Adrenal gland (tissue), 9 donors: ENCODE measurements at regions not wholly inside any gene's neighbourhood (a gene's known extent, or its start where the extent isn't known, plus 50 kb on each side); places are given as distances from the start of the nearest gene placed in this dataset.
"Not testable (repeated sequence)": the region's sequence is repeated elsewhere in the genome, so short reads cannot be mapped to it uniquely, and the experiment has no call there.

Experiments used
- DNase-seq, 7 donors: peaks; one replicate each; pipeline ENCODE4 v3.0.0-alpha.2; 2019 to 2020
- H3K27ac ChIP-seq, 5 donors: fragments of 200-600 bp; sonication (generic) in 4 of 5; 1 replicate in 3 of 5; 2 replicates in 2 of 5; pipeline versions ENCODE4 v1.5.1 to v1.8.0; 2016 to 2020; ENCODE audit warnings: mild to moderate bottlenecking in 1 of 5
- H3K27me3 ChIP-seq: fragments of 200-600 bp; 2 replicates; pipeline ENCODE4 v1.8.0; 2021
- H3K36me3 ChIP-seq, 2 donors: fragments of 200-600 bp; replicated peaks in 1 of 2; 1 replicate in 1 of 2; 2 replicates in 1 of 2; pipeline versions ENCODE4 v1.5.1 to v1.8.0; 2018 to 2022
- H3K4me1 ChIP-seq, 2 donors: fragments of 200-600 bp; replicated peaks in 1 of 2; 1 replicate in 1 of 2; 2 replicates in 1 of 2; pipeline versions ENCODE4 v1.5.1 to v1.8.0; 2018 to 2021
- H3K4me3 ChIP-seq, 4 donors: fragments of 200-600 bp; sonication (generic) in 3 of 4; one replicate each; pipeline ENCODE4 v1.5.1; 2016 to 2018
- H3K9me3 ChIP-seq, 3 donors: fragments of 200-600 bp; sonication (generic) in 1 of 3; replicated peaks in 1 of 3; 1 replicate in 2 of 3; 2 replicates in 1 of 3; pipeline versions ENCODE4 v1.5.1 to v1.8.0; 2016 to 2021
- POLR2A ChIP-seq, 2 donors: fragments of 450-650 bp; IDR thresholded peaks; one replicate each; pipeline ENCODE4 v1.6.1; 2017; ENCODE audit warnings: antibody characterized with exemption in 2 of 2, mild to moderate bottlenecking in 2 of 2, moderate library complexity in 1 of 2
- WGBS, 4 donors: extraction: QIAGEN DNeasy Blood & Tissue Kit in 2 of 4; methylation state at CpG; one replicate each; pipeline versions ENCODE4 v1.1.5 to v1.1.7; 2013 to 2017; 5-methylcytosine and 5-hydroxymethylcytosine counted together
- intact Hi-C, 2 donors: fragments of 100-400 bp; cut with DNase I; formaldehyde crosslinking; loops; one replicate each; pipeline versions ENCODE4 v1.14.1 to v1.15.0; 2022 to 2023
- TF ChIP-seq, protein P1 (sequence below), 6 experiments: fragments of 450-650 bp in 4 of 6; fragments of 200-600 bp in 2 of 6; sonication (generic) in 1 of 6; IDR thresholded peaks; 1 replicate in 5 of 6; 2 replicates in 1 of 6; pipeline versions ENCODE4 v1.5.1 to v1.8.0; 2016 to 2021; ENCODE audit warnings: antibody characterized with exemption in 6 of 6, mild to moderate bottlenecking in 2 of 6, moderate library complexity in 1 of 6
- donor health status: healthy with polysubstance abuse.
- donor health status: Bipolar disorder and iron deficiency.
- donor health status: DM: yes; HTN: yes; CAD: no.
- donor health status: DM: no; HTN: no; CAD: no.
- donor health status: DM: no; HTN: no; CAD: no.

DNA sequence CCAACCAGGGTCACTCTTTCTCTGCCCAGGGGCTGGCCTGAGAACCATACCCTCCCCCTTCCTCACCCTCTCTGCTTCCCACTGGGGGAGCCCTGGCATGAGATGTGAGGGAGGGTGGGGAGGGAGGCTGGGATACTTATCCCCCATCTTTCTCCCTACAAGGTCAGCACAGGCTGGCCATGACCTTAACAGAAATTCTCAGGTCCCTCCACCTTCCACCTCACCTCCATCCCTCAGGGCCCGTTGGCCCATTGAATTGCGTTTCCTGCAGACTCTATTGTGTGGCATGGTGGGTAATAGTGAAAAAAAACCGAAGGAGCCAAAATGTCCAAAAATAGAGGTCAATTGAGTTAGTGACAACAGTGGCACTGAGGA lies 159.5 kb downstream of the OR4M2 start:
- intact Hi-C loops, result no loop called here
- 49 to 64% (median 55%) methylated on average over 3 of the region's 3 CpGs for WGBS, 4 donors
- Histone ChIP-seq H3K4me1 (no peaks in the 10 kb centered on the region), H3K36me3 (no peaks in the 10 kb centered on the region), H3K27me3 (no peaks in the 10 kb centered on the region), H3K4me3 (no peak overlapping the region), H3K27ac (no peak overlapping the region), H3K9me3 (no peaks in the 10 kb centered on the region)
- TF ChIP-seq, protein P1, sequence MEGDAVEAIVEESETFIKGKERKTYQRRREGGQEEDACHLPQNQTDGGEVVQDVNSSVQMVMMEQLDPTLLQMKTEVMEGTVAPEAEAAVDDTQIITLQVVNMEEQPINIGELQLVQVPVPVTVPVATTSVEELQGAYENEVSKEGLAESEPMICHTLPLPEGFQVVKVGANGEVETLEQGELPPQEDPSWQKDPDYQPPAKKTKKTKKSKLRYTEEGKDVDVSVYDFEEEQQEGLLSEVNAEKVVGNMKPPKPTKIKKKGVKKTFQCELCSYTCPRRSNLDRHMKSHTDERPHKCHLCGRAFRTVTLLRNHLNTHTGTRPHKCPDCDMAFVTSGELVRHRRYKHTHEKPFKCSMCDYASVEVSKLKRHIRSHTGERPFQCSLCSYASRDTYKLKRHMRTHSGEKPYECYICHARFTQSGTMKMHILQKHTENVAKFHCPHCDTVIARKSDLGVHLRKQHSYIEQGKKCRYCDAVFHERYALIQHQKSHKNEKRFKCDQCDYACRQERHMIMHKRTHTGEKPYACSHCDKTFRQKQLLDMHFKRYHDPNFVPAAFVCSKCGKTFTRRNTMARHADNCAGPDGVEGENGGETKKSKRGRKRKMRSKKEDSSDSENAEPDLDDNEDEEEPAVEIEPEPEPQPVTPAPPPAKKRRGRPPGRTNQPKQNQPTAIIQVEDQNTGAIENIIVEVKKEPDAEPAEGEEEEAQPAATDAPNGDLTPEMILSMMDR (IDR thresholded peaks at IDR 0.05), result no peak
- no peak for TF ChIP-seq POLR2A (IDR thresholded peaks at IDR 0.05)
- no peak for DNase-seq

DNA sequence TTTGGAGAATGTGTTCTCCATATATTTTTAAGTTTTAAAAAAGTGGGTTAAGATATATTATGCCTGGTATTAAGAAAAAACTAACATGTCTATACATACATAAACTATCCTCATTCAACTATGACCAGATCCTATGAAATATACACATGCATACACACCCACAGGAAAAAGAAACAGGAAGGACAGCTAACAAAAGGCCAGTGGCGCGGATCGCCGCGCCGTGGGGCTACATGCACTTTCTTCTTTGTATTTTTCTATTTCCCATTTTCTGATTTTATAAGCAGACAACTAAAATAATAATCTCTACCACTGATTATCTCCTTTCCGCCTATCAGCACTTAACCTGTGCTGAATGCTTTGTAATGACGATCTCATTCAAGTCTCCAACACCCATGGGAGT lies 160.1 kb downstream of the OR4M2 start:
- Histone ChIP-seq H3K4me1 (no peaks in the 10 kb centered on the region), H3K36me3 (no peaks in the 10 kb centered on the region), H3K4me3 (no peak overlapping the region), H3K9me3 (no peaks in the 10 kb centered on the region), H3K27ac (no peak overlapping the region), H3K27me3 (no peaks in the 10 kb centered on the region)
- intact Hi-C loops, result no loop called here
- DNase-seq, result no peak
- WGBS, 4 donors, result 82 to 88% (median 87%) methylated on average over 8 of the region's 8 CpGs
- no peak for TF ChIP-seq POLR2A (IDR thresholded peaks at IDR 0.05)
- TF ChIP-seq, protein P1 (IDR thresholded peaks at IDR 0.05), result no peak

DNA sequence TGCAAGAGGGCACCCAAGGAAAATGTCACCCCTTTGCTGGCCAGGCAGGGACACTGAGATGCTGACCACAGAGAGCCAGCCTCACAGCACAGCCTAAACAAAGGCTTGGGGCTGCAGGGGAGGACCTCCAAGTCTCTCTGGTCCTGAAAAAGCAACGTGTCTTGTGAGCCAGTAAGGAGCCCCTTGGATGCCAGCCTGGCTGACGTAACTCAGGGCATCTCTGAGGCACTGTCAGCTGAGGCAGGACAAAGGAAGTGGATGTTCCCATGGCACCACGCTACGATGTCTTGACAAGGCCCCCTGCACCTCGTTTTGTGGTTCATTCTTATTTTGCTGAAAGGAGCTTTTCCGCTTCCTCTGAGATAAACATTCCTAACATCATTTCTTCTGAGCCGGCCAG lies 160.7 kb downstream of the OR4M2 start:
- TF ChIP-seq, protein P1 (IDR thresholded peaks at IDR 0.05), result no peak
- no peak for TF ChIP-seq POLR2A (IDR thresholded peaks at IDR 0.05)
- Histone ChIP-seq H3K27ac (no peak overlapping the region), H3K4me3 (no peak overlapping the region), H3K27me3 (no peaks in the 10 kb centered on the region), H3K4me1 (no peaks in the 10 kb centered on the region), H3K36me3 (no peaks in the 10 kb centered on the region), H3K9me3 (no peaks in the 10 kb centered on the region)
- intact Hi-C loops, result no loop called here
- 53 to 72% (median 67%) methylated on average over 5 to 7 of the region's 7 CpGs for WGBS, 4 donors
- no peak for DNase-seq

DNA sequence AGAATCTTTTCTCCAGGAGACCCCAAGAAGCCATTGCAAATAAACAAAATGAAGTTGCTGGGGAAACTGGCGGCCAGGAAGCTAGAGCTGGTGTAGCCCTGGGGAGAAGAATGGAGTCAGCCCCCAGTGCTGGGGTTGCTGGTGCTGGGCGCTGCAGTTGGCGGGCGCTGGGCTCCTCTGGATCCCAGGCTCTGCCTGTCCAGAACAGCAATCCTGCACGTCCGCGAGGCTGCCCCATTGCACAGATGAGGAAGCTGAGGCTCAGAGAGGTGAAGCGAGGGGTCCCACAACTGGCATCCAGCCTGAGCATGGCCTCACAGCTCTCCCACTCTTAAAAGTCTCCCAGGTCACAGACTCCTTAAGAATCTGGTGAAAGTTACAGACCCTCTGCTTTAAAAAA lies 161.1 kb downstream of the OR4M2 start:
- TF ChIP-seq, protein P1 (IDR thresholded peaks at IDR 0.05), result no peak
- TF ChIP-seq POLR2A (IDR thresholded peaks at IDR 0.05), result no peak
- DNase-seq, result no peak
- H3K4me1 ChIP-seq, result no peaks in the 10 kb centered on the region
- WGBS, 4 donors, result 78 to 84% (median 82%) methylated on average over 8 of the region's 8 CpGs
- no peaks in the 10 kb centered on the region for H3K27me3 ChIP-seq
- H3K36me3 ChIP-seq, result no peaks in the 10 kb centered on the region
- H3K9me3 ChIP-seq, result no peaks in the 10 kb centered on the region
- H3K27ac ChIP-seq, result no peak overlapping the region
- intact Hi-C loops, result no loop called here
- no peak overlapping the region for H3K4me3 ChIP-seq

DNA sequence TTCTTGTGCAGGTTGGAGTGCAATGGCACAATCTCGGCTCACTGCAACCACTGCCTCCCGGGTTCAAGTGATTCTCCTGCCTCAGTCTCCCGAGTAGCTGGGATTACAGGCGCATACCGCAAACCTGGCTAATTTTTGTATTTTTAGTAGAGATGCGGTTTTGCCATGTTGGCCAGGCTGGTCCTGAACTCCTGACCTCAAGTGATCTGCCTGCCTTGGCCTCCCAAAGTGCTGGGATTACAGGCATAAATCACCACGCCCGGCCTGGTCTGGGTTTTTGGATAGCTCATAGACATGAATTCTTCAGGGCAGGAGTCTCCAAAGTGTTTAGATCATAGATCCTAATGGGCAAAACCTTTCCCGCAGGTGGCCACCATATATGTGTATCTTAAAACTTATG lies 162.0 kb downstream of the OR4M2 start:
- H3K9me3 ChIP-seq, intact Hi-C loops, H3K36me3 ChIP-seq, H3K27ac ChIP-seq, H3K27me3 ChIP-seq, DNase-seq, H3K4me1 ChIP-seq, H3K4me3 ChIP-seq: not testable (repeated sequence)
- 70 to 82% (median 78%) methylated on average over 6 to 9 of the region's 9 CpGs for WGBS, 4 donors
